GM12873 (cell line): ENCODE measurements at regions not wholly inside any gene's neighbourhood (a gene's known extent, or its start where the extent isn't known, plus 50 kb on each side); places are given as distances from the start of the nearest gene placed in this dataset.

Experiments
- TF ChIP-seq, protein P1 (sequence below): IDR thresholded peaks from 2 replicates; pipeline ENCODE4 v1.5.1; 2012; ENCODE audit warnings: low read depth, mild to moderate bottlenecking, moderate library complexity, low read length, control low read depth; ENCODE audit not compliant: insufficient read depth; ENCODE audit errors: missing control alignments

GRCh38 chr2:175309799-175310198, 128.3 kb upstream of the ATP5MC3 start:
- TF ChIP-seq, protein P1, sequence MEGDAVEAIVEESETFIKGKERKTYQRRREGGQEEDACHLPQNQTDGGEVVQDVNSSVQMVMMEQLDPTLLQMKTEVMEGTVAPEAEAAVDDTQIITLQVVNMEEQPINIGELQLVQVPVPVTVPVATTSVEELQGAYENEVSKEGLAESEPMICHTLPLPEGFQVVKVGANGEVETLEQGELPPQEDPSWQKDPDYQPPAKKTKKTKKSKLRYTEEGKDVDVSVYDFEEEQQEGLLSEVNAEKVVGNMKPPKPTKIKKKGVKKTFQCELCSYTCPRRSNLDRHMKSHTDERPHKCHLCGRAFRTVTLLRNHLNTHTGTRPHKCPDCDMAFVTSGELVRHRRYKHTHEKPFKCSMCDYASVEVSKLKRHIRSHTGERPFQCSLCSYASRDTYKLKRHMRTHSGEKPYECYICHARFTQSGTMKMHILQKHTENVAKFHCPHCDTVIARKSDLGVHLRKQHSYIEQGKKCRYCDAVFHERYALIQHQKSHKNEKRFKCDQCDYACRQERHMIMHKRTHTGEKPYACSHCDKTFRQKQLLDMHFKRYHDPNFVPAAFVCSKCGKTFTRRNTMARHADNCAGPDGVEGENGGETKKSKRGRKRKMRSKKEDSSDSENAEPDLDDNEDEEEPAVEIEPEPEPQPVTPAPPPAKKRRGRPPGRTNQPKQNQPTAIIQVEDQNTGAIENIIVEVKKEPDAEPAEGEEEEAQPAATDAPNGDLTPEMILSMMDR = peak; percentile 59

DNA sequence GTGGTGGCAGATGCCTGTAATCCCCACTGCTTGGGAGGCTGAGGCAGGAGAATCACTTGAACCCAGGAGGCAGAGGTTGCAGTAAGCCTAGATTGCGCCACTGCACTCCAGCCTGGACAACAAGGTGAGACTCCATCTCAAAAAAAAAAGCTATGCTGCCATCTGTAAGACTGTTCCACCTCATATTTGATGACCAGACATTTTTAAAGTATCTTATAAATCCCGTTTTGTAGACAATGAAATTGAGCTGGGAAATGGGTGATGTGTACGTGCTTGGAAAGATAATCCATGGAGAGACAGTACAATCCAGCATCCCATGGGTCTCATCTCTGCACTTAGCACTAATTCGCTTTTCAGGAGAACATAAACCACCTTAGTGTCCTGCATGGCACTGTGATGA, 126.5 kb upstream of the ATP5MC3 start:
- TF ChIP-seq, protein P1 = no peak

DNA sequence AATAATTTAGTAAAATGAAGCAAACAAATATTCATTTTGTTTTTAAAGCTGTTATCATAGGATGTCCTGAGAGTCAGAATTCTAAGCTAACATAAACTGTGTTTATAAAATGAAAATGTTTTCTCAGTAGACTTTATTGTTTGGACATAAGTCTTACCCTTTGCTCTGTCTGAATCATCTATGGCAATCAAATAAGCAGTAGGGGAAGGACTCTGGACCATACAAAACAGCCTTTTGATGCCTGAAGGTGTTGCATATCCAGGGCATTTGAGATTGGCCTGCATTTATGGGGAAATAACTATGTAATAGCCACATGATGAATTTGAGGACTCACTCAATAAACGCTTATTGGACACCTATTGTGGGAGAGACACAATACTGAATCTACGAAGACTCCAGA, 123.0 kb upstream of the ATP5MC3 start:
- TF ChIP-seq, protein P1 = no peak

GRCh38 chr2:175293776-175294175, 112.3 kb upstream of the ATP5MC3 start:
- TF ChIP-seq, protein P1 = no peak

- TF ChIP-seq, protein P1 = no peak
These were observed 111.7 kb upstream of the ATP5MC3 start for GRCh38 chr2:175293195-175293594.

DNA sequence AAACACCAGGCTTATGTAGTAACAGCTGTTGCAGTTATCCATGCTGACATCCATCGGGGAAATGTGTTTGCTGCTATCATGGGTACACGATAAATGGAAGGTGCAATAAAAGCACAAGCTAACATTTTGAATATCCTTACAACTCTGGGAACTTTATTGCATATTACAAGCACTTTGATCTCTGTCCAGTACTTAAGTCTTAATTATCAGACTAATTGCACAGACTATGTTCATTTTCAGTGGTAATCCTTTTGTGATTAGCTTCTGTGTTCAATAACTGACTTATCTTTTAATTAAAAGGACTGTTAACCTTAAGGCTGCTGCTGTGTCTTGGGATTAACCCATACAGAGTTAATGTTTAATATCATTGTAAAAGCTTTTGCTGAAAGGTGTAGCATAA, 101.4 kb upstream of the ATP5MC3 start:
- TF ChIP-seq, protein P1 = no peak

GRCh38 chr2:175282300-175282699, 100.8 kb upstream of the ATP5MC3 start:
- TF ChIP-seq, protein P1 = peak; percentile 24
